ENCODE measurements at regions not wholly inside any gene's neighbourhood (a gene's known extent, or its start where the extent isn't known, plus 50 kb on each side); places are given as distances from the start of the nearest gene placed in this dataset.

- DNase-seq (ENCODE audit: low read depth in 1 of 2, low spot score in 2 of 2) (no peak), FAIRE-seq (no peak)
- Histone ChIP-seq H2AK5ac (ENCODE audit: low read depth, low read length) (no peak overlapping the region), H3K27me3 (replicated peaks in 1 of 4; ENCODE audit: control insufficient read depth in 3 of 4, extremely low read depth in 1 of 4, insufficient read depth in 3 of 4, low read length in 3 of 4) (no peaks in the 10 kb centered on the region), H3K9ac (replicated peaks in 1 of 4; ENCODE audit: extremely low read depth in 1 of 4, low read depth in 3 of 4, low read length in 3 of 4) (no peak overlapping the region), H3K14ac (ENCODE audit: insufficient read length) (no peak overlapping the region), H3K4me1 (replicated peaks in 1 of 4; ENCODE audit: control insufficient read depth in 3 of 4, insufficient read depth in 4 of 4, low read length in 3 of 4) (no peaks in the 10 kb centered on the region), H4K91ac (replicated peaks; ENCODE audit: insufficient read length, low read length) (no peak overlapping the region), H3K27ac (ENCODE audit: low read depth, low read length) (no peak overlapping the region), H3K18ac (ENCODE audit: extremely low read depth, low read length) (no peak overlapping the region), H3K36me3 (ENCODE audit: control insufficient read depth in 2 of 4, insufficient read depth in 4 of 4, low read length in 3 of 4) (no peaks in the 10 kb centered on the region), H2AFZ (ENCODE audit: low read length) (no peak overlapping the region), H3K23me2 (ENCODE audit: low read depth, low read length) (no peaks in the 10 kb centered on the region), H3K56ac (replicated peaks; ENCODE audit: insufficient read length, low read depth, low read length) (no peak overlapping the region), H3K9me3 (ENCODE audit: insufficient read depth in 2 of 2, low read depth in 1 of 2, low read length in 1 of 2) (no peaks in the 10 kb centered on the region), H2BK5ac (ENCODE audit: low read depth, low read length) (no peak overlapping the region), H3K79me2 (ENCODE audit: control insufficient read depth in 1 of 2, insufficient read depth in 2 of 2, low read length in 2 of 2) (no peaks in the 10 kb centered on the region), H2BK12ac (ENCODE audit: low read depth, low read length) (no peak overlapping the region), H4K8ac (ENCODE audit: extremely low read depth, insufficient read depth, low read length) (no peak overlapping the region), H3K4me3 (ENCODE audit: extremely low read depth in 1 of 4, insufficient read depth in 2 of 4, low read depth in 3 of 4, low read length in 4 of 4) (no peak overlapping the region), H4K5ac (ENCODE audit: insufficient read length, low read depth, low read length) (no peak overlapping the region), H2BK15ac (ENCODE audit: low read length) (no peak overlapping the region), H3K23ac (ENCODE audit: insufficient read length) (no peak overlapping the region), H2BK120ac (replicated peaks; ENCODE audit: low read depth, low read length) (no peak overlapping the region), H2BK20ac (ENCODE audit: low read length) (no peak overlapping the region), H4K20me1 (replicated peaks in 1 of 2; ENCODE audit: control insufficient read depth in 1 of 2, insufficient read depth in 2 of 2, low read length in 2 of 2) (no peaks in the 10 kb centered on the region), H3K79me1 (ENCODE audit: low read depth, low read length) (no peaks in the 10 kb centered on the region), H3K4me2 (ENCODE audit: insufficient read depth in 1 of 2, low read depth in 2 of 2, low read length in 2 of 2) (no peak overlapping the region), H3K4ac (replicated peaks; ENCODE audit: insufficient read length, low read depth, low read length) (no peak overlapping the region)
- CTCF ChIA-PET (ENCODE audit: partially characterized antibody) = interaction anchor here (1.4 kb wide), 1 partner anchor 12 kb away, joined by 3 read pairs; no protein-coding TSS in a partner anchor
- POLR2A ChIA-PET (ENCODE audit: partially characterized antibody) = no interaction called here
- WGBS, 2 experiments (ENCODE audit: extremely low coverage in 1 of 2, insufficient coverage in 1 of 2, insufficient read length in 1 of 2, insufficient replicate concordance in 2 of 2, low coverage in 1 of 2, low lambda C conversion rate in 2 of 2, missing lambda C conversion rate in 1 of 2) = 93% methylated on average over 9 of the region's 9 CpGs; no CpG with 5 or more reads in 1 of the 2 experiments
- TF ChIP-seq EGR1 (IDR thresholded peaks at IDR 0.05; ENCODE audit: borderline replicate concordance, low read depth, low read length) (no peak), NRF1 (IDR thresholded peaks at IDR 0.05; ENCODE audit: low read depth, low read length) (no peak), CHD2 (IDR thresholded peaks at IDR 0.05; ENCODE audit: low read length) (no peak), E2F6 (IDR thresholded peaks at IDR 0.05) (no peak), JUND (IDR thresholded peaks at IDR 0.05; ENCODE audit: low read length) (no peak), POU5F1 (IDR thresholded peaks at IDR 0.05; ENCODE audit: low read depth, low read length) (no peak), CHD1 (IDR thresholded peaks at IDR 0.05; ENCODE audit: low read depth, low read length) (no peak), CTCF (IDR thresholded peaks at IDR 0.05; ENCODE audit: control extremely low read depth in 1 of 3, insufficient read depth in 1 of 3, low read depth in 1 of 3, low read length in 3 of 3) (no peak), HDAC2 (IDR thresholded peaks at IDR 0.05; ENCODE audit: borderline replicate concordance in 1 of 2, low read depth in 2 of 2, low read length in 2 of 2) (no peak), CREB1 (IDR thresholded peaks at IDR 0.05) (no peak)
Measured at GRCh38 chr10:33876584-33877400, 542.3 kb upstream of the NRP1 start.

Measured in H1 (cell line).